ENCODE measurements at regions not wholly inside any gene's neighbourhood (a gene's known extent, or its start where the extent isn't known, plus 50 kb on each side); places are given as distances from the start of the nearest gene placed in this dataset.

- no peak for DNase-seq (ENCODE audit: low spot score)
These were observed 197.9 kb downstream of the MAFB start for GRCh38 chr20:40491009-40491590.

GRCh38 chr20:40489886-40490285 is 199.2 kb downstream of the MAFB start:
- no peak for DNase-seq (ENCODE audit: low spot score)

GRCh38 chr20:40488401-40488800 is 200.6 kb downstream of the MAFB start:
- no peak for DNase-seq (ENCODE audit: low spot score)

GRCh38 chr20:40486297-40486696 is 202.7 kb downstream of the MAFB start:
- no peak for DNase-seq (ENCODE audit: low spot score)

GRCh38 chr20:40481743-40482458 is 207.1 kb downstream of the MAFB start:
- no peak for DNase-seq (ENCODE audit: low spot score)

GRCh38 chr20:40481337-40481736 is 207.7 kb downstream of the MAFB start:
- no peak for DNase-seq (ENCODE audit: low spot score)

GRCh38 chr20:40477805-40478204 is 211.2 kb downstream of the MAFB start:
- no peak for DNase-seq (ENCODE audit: low spot score)

GRCh38 chr20:40476461-40476860 is 212.6 kb downstream of the MAFB start:
- DNase-seq (ENCODE audit: low spot score), result no peak

GRCh38 chr20:40472905-40473304 is 216.1 kb downstream of the MAFB start:
- DNase-seq (ENCODE audit: low spot score), result no peak

- no peak for DNase-seq (ENCODE audit: low spot score)
These were observed 217.8 kb downstream of the MAFB start for GRCh38 chr20:40471261-40471629.

- peak; percentile 25 for DNase-seq (ENCODE audit: low spot score)
These were observed 218.4 kb downstream of the MAFB start for GRCh38 chr20:40470445-40471260.

- DNase-seq (ENCODE audit: low spot score), result no peak
These were observed 220.3 kb downstream of the MAFB start for GRCh38 chr20:40468759-40469158.

GRCh38 chr20:40467703-40468411 is 221.2 kb downstream of the MAFB start:
- no peak for DNase-seq (ENCODE audit: low spot score)

- DNase-seq (ENCODE audit: low spot score), result no peak
These were observed 222.0 kb downstream of the MAFB start for GRCh38 chr20:40467067-40467466.

GRCh38 chr20:40464731-40465208 is 224.3 kb downstream of the MAFB start:
- no peak for DNase-seq (ENCODE audit: low spot score)

- DNase-seq (ENCODE audit: low spot score), result peak; percentile 25
These were observed 225.9 kb downstream of the MAFB start for GRCh38 chr20:40463171-40463570.

GRCh38 chr20:40462566-40462965 is 226.5 kb downstream of the MAFB start:
- DNase-seq (ENCODE audit: low spot score), result no peak

- no peak for DNase-seq (ENCODE audit: low spot score)
These were observed 229.7 kb downstream of the MAFB start for GRCh38 chr20:40459299-40459698.

GRCh38 chr20:40457404-40457803 is 231.6 kb downstream of the MAFB start:
- DNase-seq (ENCODE audit: low spot score), result no peak

- no peak for DNase-seq (ENCODE audit: low spot score)
These were observed 236.3 kb downstream of the MAFB start for GRCh38 chr20:40452758-40453157.

- no peak for DNase-seq (ENCODE audit: low spot score)
These were observed 237.5 kb downstream of the MAFB start for GRCh38 chr20:40451552-40451951.

- DNase-seq (ENCODE audit: low spot score), result no peak
These were observed 238.9 kb downstream of the MAFB start for GRCh38 chr20:40449974-40450616.

Data from Ammon's horn (tissue), 1 donor.